Large intestine (tissue), 3 donors: ENCODE measurements at regions not wholly inside any gene's neighbourhood (a gene's known extent, or its start where the extent isn't known, plus 50 kb on each side); places are given as distances from the start of the nearest gene placed in this dataset.
"Not testable (repeated sequence)": the region's sequence is repeated elsewhere in the genome, so short reads cannot be mapped to it uniquely, and the experiment has no call there.

Source experiments
- DNase-seq, 2 donors: peaks; one replicate each; pipeline versions ENCODE4 v3.0.0 to v3.0.0-alpha.2; 2013
- H3K27ac ChIP-seq: one replicate; pipeline ENCODE4 v1.5.1; 2013; ENCODE audit warnings: low read length
- H3K27me3 ChIP-seq: 2 replicates; pipeline ENCODE4 v1.6.1; 2013; ENCODE audit warnings: low read length; ENCODE audit not compliant: control insufficient read depth, insufficient read depth
- H3K36me3 ChIP-seq: 2 replicates; pipeline ENCODE4 v1.6.1; 2013; ENCODE audit warnings: low read length; ENCODE audit not compliant: control insufficient read depth, insufficient read depth
- H3K4me1 ChIP-seq: one replicate; pipeline ENCODE4 v1.6.1; 2013; ENCODE audit warnings: low read length; ENCODE audit not compliant: control insufficient read depth, insufficient read depth
- H3K4me3 ChIP-seq: one replicate; pipeline ENCODE4 v1.5.1; 2013; ENCODE audit warnings: low read length
- H3K9me3 ChIP-seq: one replicate; pipeline ENCODE4 v1.6.1; 2013; ENCODE audit warnings: mild to moderate bottlenecking, low read depth, low read length, moderate library complexity; ENCODE audit not compliant: control insufficient read depth
- WGBS: methylation state at CpG from one replicate; pipeline ENCODE4 v1.1.5; 2013; ENCODE audit warnings: low lambda C conversion rate; ENCODE audit not compliant: insufficient coverage; 5-methylcytosine and 5-hydroxymethylcytosine counted together

DNA sequence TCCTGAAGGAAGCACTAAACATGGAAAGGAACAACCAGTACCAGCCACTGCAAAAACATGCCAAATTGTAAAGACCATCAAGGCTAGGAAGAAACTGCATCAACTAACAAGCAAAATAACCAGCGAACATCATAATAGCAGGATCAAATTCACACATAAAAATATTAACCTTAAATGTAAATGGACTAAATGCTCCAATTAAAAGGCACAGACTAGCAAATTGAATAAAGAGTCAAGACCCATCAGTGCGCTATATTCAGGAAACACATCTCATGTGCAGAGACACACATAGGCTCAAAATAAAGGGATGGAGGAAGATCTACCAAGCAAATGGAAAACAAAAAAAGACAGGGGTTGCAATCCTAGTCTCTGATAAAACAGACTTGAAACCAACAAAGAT, 117.2 kb upstream of the TNFSF4 start:
- not testable (repeated sequence) for H3K4me3 ChIP-seq, H3K9me3 ChIP-seq, H3K27ac ChIP-seq, H3K27me3 ChIP-seq, H3K4me1 ChIP-seq, DNase-seq, H3K36me3 ChIP-seq
- WGBS = no CpG with 5 or more reads among the region's 2 CpGs

DNA sequence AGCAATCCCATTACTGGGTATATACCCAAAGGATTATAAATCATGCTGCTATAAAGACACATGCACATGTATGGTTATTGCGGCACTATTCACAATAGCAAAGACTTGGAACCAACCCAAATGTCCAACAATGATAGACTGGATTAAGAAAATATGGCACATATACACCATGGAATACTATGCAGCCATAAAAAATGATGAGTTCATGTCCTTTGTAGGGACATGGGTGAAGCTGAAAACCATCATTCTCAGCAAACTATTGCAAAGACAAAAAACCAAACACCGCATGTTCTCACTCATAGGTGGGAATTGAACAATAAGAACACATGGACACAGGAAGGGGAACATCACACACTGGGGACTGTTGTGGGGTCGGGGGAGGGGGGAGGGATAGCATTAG, 120.9 kb upstream of the TNFSF4 start:
- not testable (repeated sequence) for H3K4me3 ChIP-seq

GRCh38 chr1:173328961-173329360, 121.8 kb upstream of the TNFSF4 start:
- Histone ChIP-seq H3K27ac (no peak overlapping the region), H3K4me3 (no peak overlapping the region), H3K36me3 (no peaks in the 10 kb centered on the region), H3K27me3 (no peaks in the 10 kb centered on the region), H3K9me3 (no peaks in the 10 kb centered on the region), H3K4me1 (no peaks in the 10 kb centered on the region)
- no peak for DNase-seq
- 89% methylated on average over 1 of the region's 1 CpG for whole genome bisulfite sequencing

More for the DNA sequence above, 120.9 kb upstream of the TNFSF4 start:
- no CpG with 5 or more reads among the region's 3 CpGs for WGBS
- H3K27me3 ChIP-seq, H3K27ac ChIP-seq, H3K36me3 ChIP-seq, H3K4me1 ChIP-seq, DNase-seq, H3K9me3 ChIP-seq: not testable (repeated sequence)

GRCh38 chr1:173329726-173330125, 122.6 kb upstream of the TNFSF4 start:
- Histone ChIP-seq H3K9me3 (no peaks in the 10 kb centered on the region), H3K27me3 (no peaks in the 10 kb centered on the region), H3K36me3 (no peaks in the 10 kb centered on the region), H3K27ac (no peak overlapping the region), H3K4me3 (no peak overlapping the region), H3K4me1 (no peaks in the 10 kb centered on the region)
- no peak for DNase-seq
- 67% methylated on average over 1 of the region's 1 CpG for WGBS

GRCh38 chr1:173330149-173330951, 123.2 kb upstream of the TNFSF4 start:
- no CpG with 5 or more reads among the region's 3 CpGs for WGBS
- Histone ChIP-seq H3K27ac (no peak overlapping the region), H3K36me3 (no peaks in the 10 kb centered on the region), H3K4me3 (no peak overlapping the region), H3K9me3 (no peaks in the 10 kb centered on the region), H3K4me1 (no peaks in the 10 kb centered on the region), H3K27me3 (no peaks in the 10 kb centered on the region)
- DNase-seq = no peak

- H3K4me1 ChIP-seq, H3K27ac ChIP-seq, H3K36me3 ChIP-seq, DNase-seq, H3K9me3 ChIP-seq, H3K27me3 ChIP-seq, H3K4me3 ChIP-seq: not testable (repeated sequence)
- WGBS = 90% methylated on average over 4 of the region's 10 CpGs
Observed at GRCh38 chr1:173330952-173331548, 123.9 kb upstream of the TNFSF4 start.

DNA sequence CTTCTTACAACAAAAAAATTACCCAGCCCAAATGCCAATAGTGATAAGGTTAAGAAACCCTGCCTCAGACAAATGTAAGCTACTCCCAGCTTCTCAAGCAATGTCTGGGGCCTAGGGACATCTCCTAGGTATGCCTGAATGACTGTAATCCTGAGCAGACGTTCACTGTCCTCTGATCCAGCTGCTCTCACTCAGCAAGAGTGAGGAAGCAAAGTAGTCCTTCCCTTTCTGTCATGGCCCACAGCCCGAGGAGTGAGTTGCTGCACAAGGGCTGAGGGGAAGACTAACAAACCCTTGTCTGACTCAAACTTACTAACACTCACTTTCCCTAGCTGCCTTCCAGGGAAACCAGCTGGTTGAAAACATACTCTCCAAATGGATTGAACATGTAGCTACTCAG, 124.9 kb upstream of the TNFSF4 start:
- DNase-seq = no peak
- no peaks in the 10 kb centered on the region for H3K27me3 ChIP-seq
- no peaks in the 10 kb centered on the region for H3K9me3 ChIP-seq
- no peak overlapping the region for H3K4me3 ChIP-seq
- no peaks in the 10 kb centered on the region for H3K4me1 ChIP-seq
- no peak overlapping the region for H3K27ac ChIP-seq
- WGBS = no CpG with 5 or more reads among the region's 2 CpGs
- H3K36me3 ChIP-seq = no peaks in the 10 kb centered on the region

DNA sequence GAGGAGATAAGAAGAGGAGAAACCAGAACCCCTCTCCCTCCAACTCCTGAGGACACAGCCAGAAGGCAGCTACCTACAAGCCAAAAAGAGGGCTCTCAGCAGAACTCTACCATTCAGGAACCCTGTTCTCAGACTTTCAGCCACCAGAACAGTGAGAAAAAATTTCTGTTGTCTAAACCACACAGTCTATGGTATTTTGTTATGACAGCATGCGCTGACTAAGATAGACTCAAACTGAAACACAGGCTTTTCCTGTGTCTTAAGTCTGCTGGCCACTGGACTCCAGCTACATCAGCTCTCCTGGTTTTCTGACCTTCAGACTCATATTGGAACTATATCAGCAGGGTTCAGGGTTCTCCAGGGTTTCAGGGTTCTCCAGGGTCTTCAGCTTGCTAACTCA, 126.5 kb upstream of the TNFSF4 start:
- WGBS = no CpG with 5 or more reads among the region's 1 CpG
- H3K27me3 ChIP-seq = no peaks in the 10 kb centered on the region
- DNase-seq = no peak
- H3K27ac ChIP-seq = no peak overlapping the region
- H3K9me3 ChIP-seq = no peaks in the 10 kb centered on the region
- H3K4me1 ChIP-seq = no peaks in the 10 kb centered on the region
- no peaks in the 10 kb centered on the region for H3K36me3 ChIP-seq
- H3K4me3 ChIP-seq = no peak overlapping the region

DNA sequence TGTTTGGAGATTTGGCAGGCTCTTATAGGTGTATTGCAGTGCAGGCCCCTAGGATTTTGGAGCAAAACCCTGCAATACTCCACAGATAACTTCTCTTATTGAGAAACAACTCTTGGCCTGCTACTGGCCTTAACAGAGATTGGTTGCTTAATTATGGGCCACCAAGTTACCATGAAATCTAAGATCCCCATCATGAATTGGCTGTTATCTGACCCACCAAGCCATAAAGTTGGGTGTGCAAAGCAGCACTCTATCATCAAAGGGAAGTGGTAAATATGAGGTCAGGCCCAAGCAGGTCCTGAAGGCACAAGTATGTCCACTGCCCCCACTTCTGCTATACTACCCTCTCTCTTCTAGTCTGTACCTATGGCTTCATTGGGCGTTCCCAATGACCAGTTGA, 130.0 kb upstream of the TNFSF4 start:
- Histone ChIP-seq H3K9me3 (no peaks in the 10 kb centered on the region), H3K4me3 (no peak overlapping the region), H3K27ac (no peak overlapping the region), H3K4me1 (no peaks in the 10 kb centered on the region), H3K27me3 (no peaks in the 10 kb centered on the region), H3K36me3 (no peaks in the 10 kb centered on the region)
- no peak for DNase-seq
- no CpG with 5 or more reads among the region's 1 CpG for WGBS

DNA sequence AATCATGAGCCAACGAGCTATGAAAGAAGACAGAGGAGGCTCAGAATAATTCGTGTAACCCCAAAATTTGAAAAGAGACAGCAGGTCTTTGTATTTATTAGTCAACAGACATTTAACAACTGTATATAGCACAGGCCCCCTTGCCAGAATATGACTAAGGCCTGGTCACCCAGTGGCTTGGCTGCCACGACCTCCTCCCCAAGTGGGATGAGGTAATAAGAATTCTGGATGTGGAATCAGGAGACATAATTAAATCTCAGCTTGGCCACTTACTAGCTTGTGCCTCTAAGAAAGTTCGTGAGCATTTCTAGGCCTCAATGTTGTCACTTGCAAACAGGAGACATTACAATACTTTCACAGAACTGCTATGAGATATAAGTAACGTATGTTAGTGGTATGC, 134.2 kb upstream of the TNFSF4 start:
- Histone ChIP-seq H3K4me1 (no peaks in the 10 kb centered on the region), H3K27me3 (no peaks in the 10 kb centered on the region), H3K9me3 (no peaks in the 10 kb centered on the region), H3K4me3 (no peak overlapping the region), H3K36me3 (no peaks in the 10 kb centered on the region), H3K27ac (no peak overlapping the region)
- DNase-seq = no peak
- 0% methylated on average over 1 of the region's 5 CpGs for WGBS

GRCh38 chr1:173341971-173342370, 134.8 kb upstream of the TNFSF4 start:
- H3K36me3 ChIP-seq = no peaks in the 10 kb centered on the region
- whole genome bisulfite sequencing = no CpG with 5 or more reads among the region's 1 CpG

More at GRCh38 chr1:173341971-173342370, 134.8 kb upstream of the TNFSF4 start:
- DNase-seq = no peak
- Histone ChIP-seq H3K27me3 (no peaks in the 10 kb centered on the region), H3K4me1 (no peaks in the 10 kb centered on the region), H3K27ac (no peak overlapping the region), H3K4me3 (no peak overlapping the region), H3K9me3 (no peaks in the 10 kb centered on the region)
